ENCODE measurements at regions not wholly inside any gene's neighbourhood (a gene's known extent, or its start where the extent isn't known, plus 50 kb on each side); places are given as distances from the start of the nearest gene placed in this dataset.

DNA sequence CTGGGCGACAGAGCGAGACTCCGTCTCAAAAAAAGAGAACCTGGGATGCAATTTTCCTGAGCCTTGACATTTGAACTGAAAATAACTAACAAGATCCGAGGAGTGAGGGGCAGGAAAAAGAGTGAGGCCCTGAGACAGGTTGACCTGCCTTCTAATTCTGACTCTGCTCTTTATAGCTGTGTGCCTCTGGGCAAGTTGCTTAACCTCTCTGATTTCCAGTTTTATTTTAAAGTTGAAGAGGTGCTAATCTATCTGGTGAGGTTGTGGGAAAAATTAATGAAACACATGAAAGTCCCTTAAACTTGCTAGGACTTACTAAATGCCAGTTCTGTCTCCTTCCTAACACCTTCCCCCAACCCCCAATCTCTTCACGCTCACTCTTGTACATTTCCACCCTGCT lies 108.4 kb upstream of the MGAT5 start:
- TF ChIP-seq, protein P1, sequence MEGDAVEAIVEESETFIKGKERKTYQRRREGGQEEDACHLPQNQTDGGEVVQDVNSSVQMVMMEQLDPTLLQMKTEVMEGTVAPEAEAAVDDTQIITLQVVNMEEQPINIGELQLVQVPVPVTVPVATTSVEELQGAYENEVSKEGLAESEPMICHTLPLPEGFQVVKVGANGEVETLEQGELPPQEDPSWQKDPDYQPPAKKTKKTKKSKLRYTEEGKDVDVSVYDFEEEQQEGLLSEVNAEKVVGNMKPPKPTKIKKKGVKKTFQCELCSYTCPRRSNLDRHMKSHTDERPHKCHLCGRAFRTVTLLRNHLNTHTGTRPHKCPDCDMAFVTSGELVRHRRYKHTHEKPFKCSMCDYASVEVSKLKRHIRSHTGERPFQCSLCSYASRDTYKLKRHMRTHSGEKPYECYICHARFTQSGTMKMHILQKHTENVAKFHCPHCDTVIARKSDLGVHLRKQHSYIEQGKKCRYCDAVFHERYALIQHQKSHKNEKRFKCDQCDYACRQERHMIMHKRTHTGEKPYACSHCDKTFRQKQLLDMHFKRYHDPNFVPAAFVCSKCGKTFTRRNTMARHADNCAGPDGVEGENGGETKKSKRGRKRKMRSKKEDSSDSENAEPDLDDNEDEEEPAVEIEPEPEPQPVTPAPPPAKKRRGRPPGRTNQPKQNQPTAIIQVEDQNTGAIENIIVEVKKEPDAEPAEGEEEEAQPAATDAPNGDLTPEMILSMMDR (conservative IDR thresholded peaks at IDR 0.05; ENCODE audit: low read depth, low read length) = no peak
- H3K4me3 ChIP-seq (ENCODE audit: low read length) = no peak overlapping the region
- no peak for DNase-seq (ENCODE audit: low read depth)

DNA sequence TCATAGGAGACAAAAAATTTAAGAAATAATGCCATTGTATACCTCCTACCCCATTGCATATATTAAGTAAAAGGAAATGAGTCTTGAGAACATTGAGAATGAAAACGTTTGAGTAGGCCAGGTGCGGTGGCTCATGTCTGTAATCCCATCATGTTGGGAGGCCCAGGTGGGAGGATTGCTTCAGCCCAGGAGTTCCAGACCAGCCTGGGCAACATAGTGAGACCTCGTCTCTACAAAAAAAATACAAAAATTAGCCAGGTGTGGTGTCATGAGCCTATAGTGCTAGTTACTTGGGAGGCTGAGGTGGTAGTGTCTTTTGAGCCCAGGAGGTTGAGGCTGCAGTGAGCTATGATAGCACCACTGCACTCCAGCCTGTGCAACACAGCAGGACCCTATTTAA lies 107.7 kb upstream of the MGAT5 start:
- H3K4me3 ChIP-seq (ENCODE audit: low read length) = no peak overlapping the region
- DNase-seq (ENCODE audit: low read depth) = no peak
- TF ChIP-seq, protein P1 (conservative IDR thresholded peaks at IDR 0.05; ENCODE audit: low read depth, low read length) = no peak

DNA sequence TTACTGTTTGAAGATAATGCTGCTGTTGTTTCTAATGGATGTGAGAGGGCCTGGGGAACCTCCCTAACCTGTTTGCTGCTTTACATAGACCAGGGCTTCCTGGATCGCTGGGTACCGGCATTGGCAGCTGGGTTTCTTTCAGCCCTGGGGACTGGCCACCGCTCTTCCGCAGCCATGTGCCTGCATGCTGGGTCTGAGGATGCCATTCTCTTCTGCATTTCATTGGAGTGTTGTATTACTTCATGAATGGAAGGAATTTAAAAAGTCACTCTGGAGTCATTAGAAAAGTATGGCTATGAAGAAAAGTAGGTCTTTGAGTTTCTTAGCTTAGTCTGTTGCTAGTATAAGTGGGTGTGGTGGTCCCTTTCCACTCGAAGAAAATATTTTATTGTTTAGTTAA lies 107.3 kb upstream of the MGAT5 start:
- no peak overlapping the region for H3K4me3 ChIP-seq (ENCODE audit: low read length)
- TF ChIP-seq, protein P1 (conservative IDR thresholded peaks at IDR 0.05; ENCODE audit: low read depth, low read length) = no peak

DNA sequence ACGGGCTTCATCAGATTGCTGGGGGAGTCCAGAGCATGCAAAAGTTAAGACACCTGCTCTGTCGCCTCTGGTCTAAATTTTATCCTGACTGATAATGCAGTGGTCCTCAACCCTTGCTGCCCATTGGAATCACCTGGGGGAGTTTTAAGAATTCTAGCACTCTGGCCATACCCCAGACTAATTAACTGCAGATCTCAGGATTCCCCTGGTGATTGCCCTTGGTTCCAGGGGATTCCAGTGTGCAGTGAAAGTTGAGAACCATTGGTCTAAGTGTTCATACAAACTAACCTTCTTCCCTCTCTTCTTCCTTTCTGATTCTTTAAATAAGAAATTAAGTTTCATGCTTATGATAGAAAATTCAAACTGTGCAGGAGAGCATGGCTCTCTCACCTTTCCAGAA lies 105.7 kb upstream of the MGAT5 start:
- no peak for DNase-seq (ENCODE audit: low read depth)
- TF ChIP-seq, protein P1 (conservative IDR thresholded peaks at IDR 0.05; ENCODE audit: low read depth, low read length) = no peak
- H3K4me3 ChIP-seq (ENCODE audit: low read length) = no peak overlapping the region

More for the DNA sequence above, 107.3 kb upstream of the MGAT5 start:
- no peak for DNase-seq (ENCODE audit: low read depth)

DNA sequence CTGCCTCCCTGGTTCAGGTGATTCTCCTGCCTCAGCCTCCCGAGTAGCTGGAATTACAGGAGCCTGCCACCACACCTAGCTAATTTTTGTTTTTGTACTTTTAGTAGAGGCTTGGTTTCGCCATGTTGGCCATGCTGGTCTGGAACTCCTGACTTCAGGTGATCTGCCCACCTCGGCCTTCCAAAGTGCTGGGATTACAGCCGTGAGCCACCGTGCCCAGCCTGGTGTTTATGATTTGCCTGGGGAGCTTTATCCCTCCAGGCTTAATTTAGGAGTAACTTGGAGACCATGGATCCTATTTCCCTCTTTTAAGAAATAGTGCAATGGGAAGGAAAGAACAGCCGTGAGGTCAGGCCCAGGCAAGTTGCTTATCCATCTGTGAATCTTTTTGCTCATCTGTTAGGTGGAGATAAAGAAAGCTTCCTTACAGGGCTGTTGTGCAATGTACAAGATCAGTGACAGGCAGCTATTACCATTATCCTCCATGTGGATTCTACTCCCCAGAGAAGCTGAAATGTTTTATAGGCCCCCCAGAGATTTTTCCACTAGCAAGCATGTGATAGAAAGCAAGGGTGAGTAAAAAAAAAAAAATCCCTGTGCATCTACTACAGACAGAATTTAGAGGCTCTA lies 104.9 kb upstream of the MGAT5 start:
- TF ChIP-seq, protein P1 (conservative IDR thresholded peaks at IDR 0.05; ENCODE audit: low read depth, low read length) = no peak
- H3K4me3 ChIP-seq (ENCODE audit: low read length) = no peak overlapping the region
- no peak for DNase-seq (ENCODE audit: low read depth)

DNA sequence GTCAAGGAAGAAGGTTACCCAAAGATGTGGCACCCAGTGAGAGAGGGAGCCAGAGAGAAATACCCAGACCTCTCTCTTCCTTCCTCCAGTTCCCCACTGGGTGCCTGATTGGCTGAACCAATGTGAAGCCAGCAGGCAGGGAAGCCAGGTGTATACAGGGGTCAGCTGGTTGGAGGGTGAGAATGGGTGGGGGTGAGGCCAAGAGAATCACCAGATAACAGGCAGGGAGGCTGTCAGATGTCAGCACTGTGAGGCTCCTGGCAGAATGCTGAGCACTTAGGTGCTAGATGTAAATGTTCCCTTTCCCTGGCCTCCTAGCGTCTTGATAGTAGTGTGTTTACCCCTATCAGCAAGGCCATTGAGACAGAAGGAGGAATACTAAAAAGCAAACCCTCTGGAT lies 104.0 kb upstream of the MGAT5 start:
- DNase-seq (ENCODE audit: low read depth) = no peak
- TF ChIP-seq, protein P1 (conservative IDR thresholded peaks at IDR 0.05; ENCODE audit: low read depth, low read length) = no peak
- no peak overlapping the region for H3K4me3 ChIP-seq (ENCODE audit: low read length)

DNA sequence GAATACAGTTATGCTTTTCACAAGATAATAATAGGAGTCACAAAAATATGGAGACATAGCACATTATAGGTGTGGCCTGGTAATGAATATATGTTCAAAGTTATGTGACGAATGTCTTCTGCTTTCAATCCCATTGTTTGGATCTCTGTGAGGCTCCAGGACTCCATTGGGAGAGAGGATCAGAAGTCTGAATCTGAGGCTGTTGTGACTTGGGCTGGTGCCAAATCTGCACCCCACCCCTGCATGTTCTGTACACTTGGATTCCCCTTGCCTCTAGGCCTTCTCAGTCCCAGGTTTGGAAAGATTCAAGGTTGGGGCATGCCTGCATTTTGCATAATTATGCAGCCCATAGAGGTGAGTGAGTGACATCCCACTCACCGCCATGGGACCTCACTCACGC lies 103.1 kb upstream of the MGAT5 start:
- TF ChIP-seq, protein P1 (conservative IDR thresholded peaks at IDR 0.05; ENCODE audit: low read depth, low read length) = no peak
- no peak overlapping the region for H3K4me3 ChIP-seq (ENCODE audit: low read length)
- no peak for DNase-seq (ENCODE audit: low read depth)
